ENCODE measurements at regions not wholly inside any gene's neighbourhood (a gene's known extent, or its start where the extent isn't known, plus 50 kb on each side); places are given as distances from the start of the nearest gene placed in this dataset.
"Not testable (repeated sequence)": the region's sequence is repeated elsewhere in the genome, so short reads cannot be mapped to it uniquely, and the experiment has no call there.

DNA sequence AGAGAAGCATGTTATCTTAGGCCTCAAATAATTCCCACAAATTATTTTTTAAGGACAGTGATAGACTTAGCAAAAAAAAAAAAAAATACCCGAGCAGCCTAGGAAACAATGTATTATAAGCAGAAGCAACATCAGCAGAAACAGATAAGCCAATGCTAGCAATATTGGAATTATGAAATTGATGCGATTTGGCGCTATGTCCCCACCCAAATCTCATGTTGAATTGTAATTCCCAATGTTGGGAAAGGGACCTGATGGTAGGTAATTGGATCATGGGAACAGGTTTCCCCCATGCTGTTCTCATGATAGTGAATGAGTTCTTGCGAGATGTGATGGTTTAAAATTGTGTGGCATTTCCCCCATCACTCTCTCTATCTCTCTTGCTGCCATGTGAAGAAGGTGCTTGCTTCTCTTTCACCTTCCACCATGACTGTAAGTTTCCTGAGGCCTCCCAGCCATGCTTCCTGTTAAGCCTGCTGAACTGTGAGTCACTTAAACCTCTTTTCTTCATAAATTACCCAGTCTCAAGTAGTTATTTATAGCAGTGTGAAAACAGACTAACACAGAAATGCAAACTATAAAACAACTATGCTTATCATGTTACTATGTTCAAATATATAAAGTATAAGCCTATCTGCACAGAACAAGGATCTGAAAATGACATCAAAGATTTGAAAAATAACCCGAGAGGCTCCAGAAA, 75.6 kb upstream of the HIVEP3 start:
- DNase-seq (ENCODE audit: low read depth in 4 of 4, low spot score in 3 of 4), result no peak

DNA sequence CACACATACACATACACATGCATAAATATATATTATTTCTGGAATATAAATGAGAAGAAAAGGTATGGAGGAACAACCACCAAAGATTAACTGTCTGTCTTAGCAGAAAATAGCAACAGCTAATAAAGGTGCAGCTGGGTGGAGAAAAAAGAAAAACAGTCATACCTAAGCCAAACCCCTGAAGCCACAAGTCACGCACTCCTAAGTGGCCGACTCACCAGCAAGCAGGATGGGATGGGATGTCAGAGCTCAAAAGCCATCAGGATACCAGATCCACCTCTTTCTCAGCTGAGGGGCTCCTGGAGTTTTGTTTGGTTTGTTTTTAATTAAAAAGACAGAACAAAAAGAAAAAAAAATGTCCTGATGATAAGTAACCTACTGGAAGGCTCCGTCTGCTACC, 64.7 kb upstream of the HIVEP3 start:
- no peak for DNase-seq (ENCODE audit: low read depth in 4 of 4, low spot score in 3 of 4)

DNA sequence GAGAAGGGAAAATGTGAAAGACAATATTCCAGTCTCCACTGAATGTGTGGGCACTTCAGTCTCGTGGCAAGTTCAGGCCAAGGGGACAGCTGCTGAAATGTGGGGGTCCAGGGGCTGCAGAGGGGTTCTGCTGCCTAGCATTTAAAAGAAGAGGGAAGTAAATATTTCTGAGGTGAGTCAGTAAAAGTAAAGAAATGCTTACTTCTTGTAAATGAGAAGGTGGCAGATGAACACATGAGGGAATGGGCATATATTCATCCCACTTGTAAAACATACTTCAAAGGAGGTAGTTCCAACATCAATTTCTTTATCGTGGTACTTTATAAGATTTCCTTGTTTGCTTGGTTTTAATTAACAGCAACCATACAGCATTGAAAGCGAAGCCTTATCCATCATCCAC, 63.1 kb upstream of the HIVEP3 start:
- no peak for DNase-seq (ENCODE audit: low read depth in 4 of 4, low spot score in 3 of 4)

DNA sequence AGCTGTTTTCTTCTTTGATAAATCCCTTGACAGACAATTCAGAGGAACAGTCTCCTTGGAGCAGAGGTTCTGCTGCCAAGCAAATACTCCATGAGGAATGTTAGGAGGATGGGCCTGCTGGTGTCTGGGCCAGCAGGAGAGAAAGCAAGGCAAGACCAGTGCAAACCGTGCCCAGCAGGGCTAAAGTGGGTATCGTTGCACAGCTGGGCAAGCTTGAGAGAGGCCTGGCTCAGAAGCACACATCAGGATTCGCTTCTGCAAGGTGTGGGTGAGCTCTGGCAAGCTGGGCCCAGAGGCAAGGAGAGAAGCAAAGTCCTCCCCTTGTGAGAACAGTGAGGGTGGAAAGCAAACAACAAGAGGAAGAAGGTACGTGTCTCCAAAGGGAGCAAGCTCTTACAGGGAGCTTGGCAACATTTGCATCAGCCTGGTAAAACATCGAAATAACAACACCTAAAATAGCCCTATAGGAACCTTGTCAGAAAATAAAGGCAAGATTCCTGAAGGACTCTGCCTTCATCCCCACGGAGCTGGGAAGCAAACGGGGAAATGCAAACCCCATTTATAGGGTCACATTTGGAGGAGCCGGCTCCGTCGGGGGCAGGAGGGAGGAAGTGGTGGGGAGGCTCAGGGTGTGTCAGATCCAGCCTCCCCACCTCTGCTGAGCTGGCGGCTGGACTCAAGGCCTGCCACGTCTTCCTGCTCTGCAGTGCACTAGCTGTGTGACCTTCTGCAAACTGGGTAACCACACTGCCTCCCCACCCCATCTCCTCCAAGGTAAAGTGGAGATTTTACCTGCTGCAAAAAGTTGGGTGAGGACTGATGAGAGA, 62.3 kb upstream of the HIVEP3 start:
- no peak for DNase-seq (ENCODE audit: low read depth in 4 of 4, low spot score in 3 of 4)

DNA sequence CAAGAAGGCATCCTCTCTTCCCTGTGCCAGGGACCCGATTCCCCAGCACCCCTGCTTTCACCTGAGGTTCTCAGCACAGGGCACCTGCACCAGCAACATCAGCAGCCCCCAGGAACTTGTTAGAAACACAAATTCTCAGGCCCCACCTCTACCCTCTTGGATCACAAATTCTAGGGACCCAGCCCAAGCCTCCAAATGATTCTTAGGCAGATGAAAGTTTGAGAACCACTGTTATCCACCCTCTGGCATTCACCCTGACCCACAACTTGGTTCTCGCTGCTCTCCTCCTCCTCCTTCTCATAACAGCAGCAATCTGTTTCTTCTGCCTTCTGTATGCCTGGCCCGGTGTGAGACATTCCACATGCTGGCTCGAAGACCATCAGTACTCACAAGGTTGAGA, 60.3 kb upstream of the HIVEP3 start:
- DNase-seq (ENCODE audit: low read depth in 4 of 4, low spot score in 3 of 4), result no peak

DNA sequence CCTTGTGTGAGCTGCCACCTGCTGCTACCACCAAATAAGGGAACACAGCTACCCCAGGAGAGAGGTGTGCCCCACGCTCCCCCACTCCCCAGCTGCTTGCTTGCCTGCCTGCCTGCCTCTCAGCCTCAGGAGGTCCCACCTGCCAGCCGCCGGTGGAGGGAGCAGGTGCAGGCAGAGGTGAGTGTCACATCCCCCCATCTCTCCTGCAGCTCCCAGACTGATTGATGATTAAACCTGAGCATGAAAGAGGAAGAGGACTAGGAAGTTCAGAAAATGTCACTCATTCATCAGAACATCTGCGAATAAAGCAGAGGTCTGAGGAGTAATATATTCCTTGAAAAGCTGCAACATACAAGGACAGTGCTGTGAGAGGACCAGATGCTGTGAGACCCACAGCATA, 58.6 kb upstream of the HIVEP3 start:
- no peak for DNase-seq (ENCODE audit: low read depth in 4 of 4, low spot score in 3 of 4)

DNA sequence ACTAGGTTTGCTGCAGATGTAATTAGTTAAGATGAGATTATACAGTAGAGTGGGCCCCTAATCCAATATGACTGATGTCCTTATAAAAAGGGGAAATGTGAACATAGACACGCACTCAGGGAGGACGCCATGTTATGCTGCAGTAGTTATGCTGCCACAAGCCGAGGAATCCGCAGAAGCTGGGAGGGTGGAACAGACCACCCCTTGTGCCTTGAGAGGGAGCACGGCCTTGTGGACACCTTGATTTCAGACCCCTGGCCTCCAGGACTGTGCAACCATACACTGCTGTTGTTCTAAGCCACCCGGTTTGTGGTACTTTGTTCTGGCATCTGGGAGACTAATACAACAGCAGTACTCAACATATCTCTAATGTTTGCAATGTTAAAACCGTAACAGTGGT, 57.9 kb upstream of the HIVEP3 start:
- DNase-seq (ENCODE audit: low read depth in 4 of 4, low spot score in 3 of 4), result no peak

DNA sequence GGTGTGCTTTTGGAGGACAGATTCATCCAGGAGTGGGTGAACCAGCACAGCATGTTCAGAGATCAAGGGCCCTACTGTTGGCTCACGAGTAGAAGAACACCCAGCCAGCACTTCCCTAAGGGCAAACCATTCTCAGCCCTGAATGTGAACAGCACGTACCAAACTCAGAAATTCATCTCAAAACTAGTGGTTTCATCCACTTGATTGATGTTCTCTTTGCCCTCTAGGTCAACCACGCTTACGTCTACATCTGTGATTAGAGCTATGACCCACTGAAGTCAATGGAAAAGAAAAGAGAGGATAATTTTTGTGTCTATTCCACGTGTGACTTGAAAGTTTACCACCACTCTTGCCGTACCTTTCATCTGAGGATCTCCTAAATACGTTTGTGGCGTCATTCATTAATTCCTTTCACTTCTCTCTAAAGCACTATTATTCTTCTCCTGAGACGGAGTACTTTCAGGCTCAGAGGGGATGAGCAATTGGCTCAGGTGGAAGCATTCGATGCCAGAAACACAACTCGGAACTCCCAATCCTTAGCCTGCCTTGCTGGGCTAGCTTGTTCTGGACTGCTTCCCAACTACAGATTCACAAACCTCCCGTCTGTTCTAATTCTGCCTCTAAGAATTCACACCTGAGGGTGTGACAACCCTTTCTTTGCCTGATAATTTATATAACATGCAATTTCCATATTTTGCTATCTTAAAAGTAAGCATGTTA, 57.3 kb upstream of the HIVEP3 start:
- no peak for DNase-seq (ENCODE audit: low read depth in 4 of 4, low spot score in 3 of 4)

DNA sequence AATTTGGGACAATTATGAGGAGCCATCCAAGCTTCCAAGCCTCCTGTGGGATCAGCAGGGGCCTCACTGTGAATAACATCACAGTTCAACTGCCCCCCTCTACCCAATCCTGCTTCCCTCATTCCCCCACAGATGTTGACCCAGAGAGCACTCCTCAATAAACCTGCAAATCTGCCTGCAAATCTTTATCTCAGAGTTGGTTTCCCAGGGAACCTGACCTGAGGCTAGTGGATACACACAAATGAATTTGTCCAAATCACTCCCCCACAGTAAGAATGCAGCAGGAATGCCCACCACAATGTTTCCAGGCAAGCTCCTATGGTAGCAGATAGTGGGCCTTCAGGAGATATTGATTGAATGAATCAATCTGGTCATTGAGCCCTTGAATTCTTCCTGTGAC, 56.4 kb upstream of the HIVEP3 start:
- DNase-seq (ENCODE audit: low read depth in 4 of 4, low spot score in 3 of 4), result no peak

DNA sequence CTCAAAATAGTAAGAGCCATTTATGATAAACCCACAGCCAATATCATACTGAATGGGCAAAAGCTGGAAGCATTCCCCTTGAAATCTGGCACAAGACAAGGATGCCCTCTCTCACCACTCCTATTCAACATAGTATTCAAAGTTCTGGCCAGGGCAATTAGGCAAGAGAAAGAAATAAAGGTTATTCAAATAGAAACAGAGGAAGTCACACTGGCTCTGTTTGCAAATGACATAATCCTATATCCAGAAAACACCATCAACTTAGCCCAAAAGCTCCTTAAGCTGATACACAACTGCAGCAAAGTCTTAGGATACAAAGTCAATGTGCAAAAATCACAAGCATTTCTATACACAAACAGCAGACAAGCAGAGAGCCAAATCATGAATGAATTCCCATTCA, 49.8 kb upstream of the HIVEP3 start:
- DNase-seq (ENCODE audit: low read depth in 4 of 4, low spot score in 3 of 4), result not testable (repeated sequence)
